HG03025 (cell line): ENCODE measurements at regions not wholly inside any gene's neighbourhood (a gene's known extent, or its start where the extent isn't known, plus 50 kb on each side); places are given as distances from the start of the nearest gene placed in this dataset.
"Not testable (repeated sequence)": the region's sequence is repeated elsewhere in the genome, so short reads cannot be mapped to it uniquely, and the experiment has no call there.

Source experiments
- ATAC-seq: cut with Tn5 transposase; IDR thresholded peaks from one replicate; pipeline ENCODE4 v1.9.1; 2021; ENCODE audit warnings: mild to moderate bottlenecking, moderate library complexity; ENCODE audit not compliant: unreplicated experiment, low FRiP score

GRCh38 chr6:40888456-40888990 is 150.5 kb downstream of the UNC5CL start:
- no peak for ATAC-seq

- ATAC-seq: no peak
These were observed 151.2 kb downstream of the UNC5CL start for GRCh38 chr6:40887792-40888340.

GRCh38 chr6:40887079-40887791 is 151.8 kb downstream of the UNC5CL start:
- ATAC-seq: no peak

GRCh38 chr6:40885139-40885774 is 153.8 kb downstream of the UNC5CL start:
- no peak for ATAC-seq

GRCh38 chr6:40882323-40882997 is 156.6 kb downstream of the UNC5CL start:
- ATAC-seq: no peak

- ATAC-seq: no peak
These were observed 157.5 kb downstream of the UNC5CL start for GRCh38 chr6:40881501-40881900.

- ATAC-seq: no peak
These were observed 158.1 kb downstream of the UNC5CL start for GRCh38 chr6:40880906-40881305.

GRCh38 chr6:40879169-40879568 is 159.9 kb downstream of the UNC5CL start:
- no peak for ATAC-seq

GRCh38 chr6:40877362-40877761 is 161.7 kb downstream of the UNC5CL start:
- no peak for ATAC-seq

- no peak for ATAC-seq
These were observed 162.7 kb downstream of the UNC5CL start for GRCh38 chr6:40876336-40876735.

GRCh38 chr6:40874495-40874894 is 164.5 kb downstream of the UNC5CL start:
- ATAC-seq: no peak

GRCh38 chr6:40871424-40871823 is 167.6 kb downstream of the UNC5CL start:
- no peak for ATAC-seq

GRCh38 chr6:40868089-40868865 is 170.7 kb downstream of the UNC5CL start:
- not testable (repeated sequence) for ATAC-seq

- not testable (repeated sequence) for ATAC-seq
These were observed 171.5 kb downstream of the UNC5CL start for GRCh38 chr6:40867527-40867926.

GRCh38 chr6:40865259-40865658 is 173.8 kb downstream of the UNC5CL start:
- not testable (repeated sequence) for ATAC-seq

- no peak for ATAC-seq
These were observed 178.6 kb downstream of the UNC5CL start for GRCh38 chr6:40860443-40860842.

- ATAC-seq: no peak
These were observed 182.8 kb downstream of the UNC5CL start for GRCh38 chr6:40856271-40856670.

GRCh38 chr6:40855168-40855880 is 183.7 kb downstream of the UNC5CL start:
- ATAC-seq: no peak

GRCh38 chr6:40854592-40854991 is 184.4 kb downstream of the UNC5CL start:
- no peak for ATAC-seq
